Glutamatergic neuron (in vitro differentiated cells): ENCODE measurements at regions not wholly inside any gene's neighbourhood (a gene's known extent, or its start where the extent isn't known, plus 50 kb on each side); places are given as distances from the start of the nearest gene placed in this dataset. TPM values are rescaled to one million over a fixed set of nuclear protein-coding genes. Genes with fewer than 3 reads are reported as not detected.

Experiments
- DNase-seq: peaks from one replicate; pipeline ENCODE4 v3.0.0; 2022
- H3K27ac Mint-ChIP-seq: one replicate; pipeline ENCODE4 v1.8.0; 2020; ENCODE audit warnings: mild to moderate bottlenecking, mixed read lengths, inconsistent platforms; ENCODE audit not compliant: unreplicated experiment
- H3K27me3 Mint-ChIP-seq: one replicate; pipeline ENCODE4 v1.8.0; 2020; ENCODE audit warnings: mild to moderate bottlenecking, moderate library complexity, mixed read lengths, inconsistent platforms; ENCODE audit not compliant: unreplicated experiment
- H3K36me3 Mint-ChIP-seq: one replicate; pipeline ENCODE4 v1.8.0; 2020; ENCODE audit warnings: mild to moderate bottlenecking, mixed read lengths, inconsistent platforms; ENCODE audit not compliant: unreplicated experiment
- H3K4me1 Mint-ChIP-seq: one replicate; pipeline ENCODE4 v1.8.0; 2020; ENCODE audit warnings: mild to moderate bottlenecking, low read depth, mixed read lengths, inconsistent platforms; ENCODE audit not compliant: unreplicated experiment
- H3K4me3 Mint-ChIP-seq: one replicate; pipeline ENCODE4 v1.8.0; 2020; ENCODE audit warnings: mild to moderate bottlenecking, mixed read lengths, inconsistent platforms; ENCODE audit not compliant: unreplicated experiment
- H3K9me3 Mint-ChIP-seq: one replicate; pipeline ENCODE4 v1.8.0; 2020; ENCODE audit warnings: mild to moderate bottlenecking, moderate library complexity, mixed read lengths, inconsistent platforms; ENCODE audit not compliant: unreplicated experiment
- CTCF ChIP-seq: fragments of 200-600 bp; sonication (generic); IDR thresholded peaks from one replicate; pipeline ENCODE4 v1.5.0; 2021; ENCODE audit not compliant: partially characterized antibody, unreplicated experiment
- microRNA-seq: library from miRNA; unstranded; fragments of <30 nt; microRNA quantifications from one replicate; pipeline ENCODE4, GENCODE V29; 2020; ENCODE audit not compliant: unreplicated experiment

- peaks cover 12% of the 10 kb centered on the region for H3K9me3 Mint-ChIP-seq
- peak; percentile 10 for DNase-seq
- no peak overlapping the region for H3K4me3 Mint-ChIP-seq
- H3K27me3 Mint-ChIP-seq: peaks cover 4% of the 10 kb centered on the region
- TF ChIP-seq CTCF: no peak
- H3K4me1 Mint-ChIP-seq: peaks cover 2% of the 10 kb centered on the region
- peaks cover 12% of the 10 kb centered on the region for H3K36me3 Mint-ChIP-seq
- H3K27ac Mint-ChIP-seq: no peak overlapping the region
Observed at GRCh38 chr14:101508948-101509729, 52.2 kb upstream of the DIO3 start.

- no peak for TF ChIP-seq CTCF
- H3K27me3 Mint-ChIP-seq: peaks cover 2% of the 10 kb centered on the region
- no peak overlapping the region for H3K4me3 Mint-ChIP-seq
- peaks cover 2% of the 10 kb centered on the region for H3K4me1 Mint-ChIP-seq
- H3K27ac Mint-ChIP-seq: no peak overlapping the region
- DNase-seq: peak; percentile 5
- peaks cover 12% of the 10 kb centered on the region for H3K9me3 Mint-ChIP-seq
- peaks cover 12% of the 10 kb centered on the region for H3K36me3 Mint-ChIP-seq
Observed at GRCh38 chr14:101509730-101510371, 51.4 kb upstream of the DIO3 start.

- no peak for TF ChIP-seq CTCF
- Mint-ChIP-seq H3K27ac (no peak overlapping the region), H3K36me3 (peaks cover 17% of the 10 kb centered on the region), H3K9me3 (peaks cover 14% of the 10 kb centered on the region), H3K27me3 (peaks cover 9% of the 10 kb centered on the region), H3K4me3 (no peak overlapping the region), H3K4me1 (peaks cover 2% of the 10 kb centered on the region)
- no peak for DNase-seq
Observed at GRCh38 chr14:101511199-101511598, 50.1 kb upstream of the DIO3 start.

Small RNA genes in the stretch of these regions (microRNA-seq; reads per million reads assigned to microRNA genes)
- gene MIR1185-1 (1.1 reads per million), gene MIR1185-2 (not detected), gene MIR1193 (not detected), gene MIR1197 (not detected), gene MIR134 (5.2 reads per million, percentile 33 among the genes with 10 or more reads in this experiment), gene MIR154 (not detected), gene MIR299 (0.55 reads per million), gene MIR300 (not detected), gene MIR323A (1.5 reads per million, percentile 6 among the genes with 10 or more reads in this experiment), gene MIR323B (0.55 reads per million), gene MIR329-1 (not detected), gene MIR329-2 (not detected), gene MIR369 (2.3 reads per million, percentile 16 among the genes with 10 or more reads in this experiment), gene MIR376A1 (not detected), gene MIR376A2 (not detected), gene MIR376B (not detected), gene MIR376C (2.3 reads per million, percentile 16 among the genes with 10 or more reads in this experiment), gene MIR377 (not detected), gene MIR379 (10.3 reads per million, percentile 50 among the genes with 10 or more reads in this experiment), gene MIR380 (not detected), gene MIR381 (0.83 reads per million), gene MIR382 (8.5 reads per million, percentile 44 among the genes with 10 or more reads in this experiment), gene MIR409 (23.7 reads per million, percentile 60 among the genes with 10 or more reads in this experiment), gene MIR411 (5.9 reads per million, percentile 35 among the genes with 10 or more reads in this experiment), gene MIR412 (not detected), gene MIR485 (1.4 reads per million, percentile 3 among the genes with 10 or more reads in this experiment), gene MIR487A (0.83 reads per million), gene MIR487B (10.3 reads per million, percentile 50 among the genes with 10 or more reads in this experiment), gene MIR494 (1.2 reads per million), gene MIR495 (not detected), gene MIR496 (not detected), gene MIR539 (not detected), gene MIR541 (not detected), gene MIR543 (0.69 reads per million), gene MIR544A (not detected), gene MIR654 (1.5 reads per million, percentile 6 among the genes with 10 or more reads in this experiment), gene MIR655 (not detected), gene MIR656 (not detected), gene MIR668 (not detected), gene MIR758 (not detected), gene MIR889 (0.96 reads per million)
